GM10248 (cell line): ENCODE measurements at regions not wholly inside any gene's neighbourhood (a gene's known extent, or its start where the extent isn't known, plus 50 kb on each side); places are given as distances from the start of the nearest gene placed in this dataset.

Source experiments
- CTCF ChIA-PET: fragments of 300-600 bp; sonication (Branson Sonifier 250); formaldehyde crosslinking; extraction: SDS; loops from one replicate; lab custom pipeline; 2021; ENCODE audit warnings: antibody characterized with exemption; lab: Yijun Ruan, JAX
- POLR2A ChIA-PET: fragments of 350-650 bp; sonication (Branson Sonifier 250); formaldehyde crosslinking; extraction: SDS; loops from one replicate; lab custom pipeline; 2020; ENCODE audit warnings: antibody characterized with exemption; lab: Yijun Ruan, JAX
- DNase-seq: peaks from one replicate; pipeline ENCODE4 v3.0.0; 2012; ENCODE audit errors: extremely low spot score
- TF ChIP-seq, protein P1 (sequence below): IDR thresholded peaks from 2 replicates; pipeline ENCODE4 v1.5.1; 2012; ENCODE audit warnings: mild to moderate bottlenecking, low read depth; ENCODE audit errors: extremely low read depth, missing control alignments, control extremely low read depth

DNA sequence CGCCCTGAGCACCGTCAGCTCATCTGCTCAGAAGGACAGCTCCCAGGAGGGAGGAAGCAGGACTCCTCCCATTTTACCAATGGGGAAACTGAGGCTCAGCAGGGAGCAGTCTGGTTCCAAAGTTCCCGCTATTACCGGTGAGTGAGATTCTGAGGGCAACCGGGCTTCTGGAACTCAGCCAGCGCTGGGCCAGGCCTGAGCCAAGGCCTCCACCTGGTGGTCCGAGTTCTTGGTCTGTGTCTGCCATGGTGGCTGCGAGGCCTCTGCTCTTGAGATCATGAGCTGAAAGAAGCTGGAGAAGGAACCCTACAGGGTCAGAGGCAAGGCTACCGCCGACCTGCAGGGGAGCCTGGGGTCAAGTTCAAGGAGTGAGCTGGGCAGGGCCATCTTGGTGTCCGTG is 110.8 kb upstream of the GSE1 start:
- POLR2A ChIA-PET, result no interaction called here
- no peak for DNase-seq
- CTCF ChIA-PET, result interaction anchor here (0.9 to 1.4 kb wide), 4 partner anchors 9 to 110 kb away, joined by 3 to 12 read pairs (median 3); partner anchors contain the start of gene GSE1
- TF ChIP-seq, protein P1, sequence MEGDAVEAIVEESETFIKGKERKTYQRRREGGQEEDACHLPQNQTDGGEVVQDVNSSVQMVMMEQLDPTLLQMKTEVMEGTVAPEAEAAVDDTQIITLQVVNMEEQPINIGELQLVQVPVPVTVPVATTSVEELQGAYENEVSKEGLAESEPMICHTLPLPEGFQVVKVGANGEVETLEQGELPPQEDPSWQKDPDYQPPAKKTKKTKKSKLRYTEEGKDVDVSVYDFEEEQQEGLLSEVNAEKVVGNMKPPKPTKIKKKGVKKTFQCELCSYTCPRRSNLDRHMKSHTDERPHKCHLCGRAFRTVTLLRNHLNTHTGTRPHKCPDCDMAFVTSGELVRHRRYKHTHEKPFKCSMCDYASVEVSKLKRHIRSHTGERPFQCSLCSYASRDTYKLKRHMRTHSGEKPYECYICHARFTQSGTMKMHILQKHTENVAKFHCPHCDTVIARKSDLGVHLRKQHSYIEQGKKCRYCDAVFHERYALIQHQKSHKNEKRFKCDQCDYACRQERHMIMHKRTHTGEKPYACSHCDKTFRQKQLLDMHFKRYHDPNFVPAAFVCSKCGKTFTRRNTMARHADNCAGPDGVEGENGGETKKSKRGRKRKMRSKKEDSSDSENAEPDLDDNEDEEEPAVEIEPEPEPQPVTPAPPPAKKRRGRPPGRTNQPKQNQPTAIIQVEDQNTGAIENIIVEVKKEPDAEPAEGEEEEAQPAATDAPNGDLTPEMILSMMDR, result no peak

DNA sequence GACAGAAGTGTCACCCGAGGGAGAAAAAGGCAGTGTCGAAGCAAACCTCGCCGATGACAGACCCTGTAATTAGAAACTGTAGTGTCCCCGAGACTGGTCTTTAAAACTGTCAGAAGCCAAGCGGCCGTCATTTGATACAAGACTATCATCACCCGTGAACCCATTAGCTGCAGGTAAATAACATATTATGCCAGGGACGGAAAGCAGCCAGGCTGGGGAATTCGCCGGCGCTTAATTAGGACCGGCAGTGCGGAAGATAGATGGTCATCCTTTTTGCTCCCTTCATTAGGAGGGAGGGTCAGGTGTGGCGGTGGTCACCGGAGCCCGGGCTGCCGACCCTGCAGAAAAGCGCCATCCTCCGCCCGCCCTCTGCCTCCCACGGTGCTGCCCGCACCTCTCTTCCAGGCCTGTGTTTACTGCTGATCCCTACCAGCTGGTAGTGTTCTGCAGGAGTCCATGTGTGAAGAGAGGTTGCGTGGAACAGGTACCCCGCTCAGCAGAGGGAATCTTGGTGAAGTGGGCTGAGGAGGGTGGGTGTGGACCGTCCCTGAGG is 109.4 kb upstream of the GSE1 start:
- ChIA-PET CTCF (interaction anchor here (0.9 kb wide), 1 partner anchor 83 kb away, joined by 4 read pairs; no protein-coding TSS in a partner anchor), POLR2A (no interaction called here)
- no peak for DNase-seq
- TF ChIP-seq, protein P1, result no peak

DNA sequence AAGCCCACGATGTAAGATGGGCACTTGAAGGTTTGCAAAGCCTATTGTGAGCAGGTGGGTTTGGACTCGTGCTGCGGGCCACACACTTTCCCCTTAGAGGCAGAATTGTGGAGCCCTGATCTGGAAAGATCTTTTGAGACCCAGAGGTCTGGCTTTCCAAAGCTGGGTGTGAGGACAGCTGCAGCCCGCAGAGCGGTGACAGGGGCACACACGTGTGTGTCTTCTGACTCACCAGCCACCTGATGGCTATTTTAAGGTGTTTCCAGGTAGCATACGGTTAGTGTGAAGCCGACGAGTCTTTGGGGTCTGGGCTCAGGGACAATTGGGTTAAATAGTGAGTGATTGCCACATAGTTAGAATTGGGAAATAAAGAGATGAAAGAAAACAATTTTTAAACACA is 108.9 kb upstream of the GSE1 start:
- no peak for DNase-seq
- CTCF ChIA-PET, result no interaction called here
- TF ChIP-seq, protein P1, result no peak
- POLR2A ChIA-PET, result no interaction called here

DNA sequence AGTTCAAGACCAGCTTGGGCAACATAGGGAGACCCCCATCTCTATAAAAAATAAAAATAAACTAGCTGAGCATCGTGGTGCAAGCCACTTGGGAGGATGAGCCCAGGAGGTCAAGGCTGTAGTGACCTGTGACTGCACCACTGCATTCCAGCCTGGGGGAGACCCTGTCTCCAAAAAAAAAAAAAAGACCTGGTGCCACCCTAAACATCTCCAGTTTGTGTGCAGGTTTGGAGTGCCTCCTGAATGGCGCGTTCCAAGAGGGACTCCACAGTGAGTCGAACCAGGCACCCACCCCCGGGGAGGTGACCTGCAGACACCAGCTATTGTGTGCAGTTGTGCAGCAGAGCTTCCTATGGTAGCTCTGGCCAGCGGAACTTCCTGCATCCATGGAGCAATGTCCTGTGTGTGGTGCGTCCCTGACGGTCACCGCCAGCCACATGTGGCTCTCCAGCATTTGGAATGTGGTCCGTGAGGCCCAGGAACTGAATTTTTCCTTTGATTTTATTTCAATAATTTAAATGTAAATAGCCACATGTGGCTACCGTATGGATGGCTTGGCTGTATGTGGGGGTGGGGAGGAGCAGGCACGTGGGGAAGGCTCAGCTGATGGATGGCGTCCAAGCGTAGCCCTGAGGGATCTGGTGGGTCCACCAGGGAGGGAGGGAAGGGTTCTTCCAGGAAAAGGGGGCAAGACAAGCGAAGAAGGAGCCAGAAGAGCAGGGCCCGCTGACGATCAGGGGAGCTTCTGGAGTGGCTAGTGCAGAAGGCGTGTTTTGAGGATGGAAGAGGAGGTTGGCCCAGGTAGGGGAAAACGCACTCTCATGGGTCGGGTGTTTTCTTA is 107.1 kb upstream of the GSE1 start:
- no peak for DNase-seq
- CTCF ChIA-PET, result no interaction called here
- POLR2A ChIA-PET, result no interaction called here
- TF ChIP-seq, protein P1, result no peak

DNA sequence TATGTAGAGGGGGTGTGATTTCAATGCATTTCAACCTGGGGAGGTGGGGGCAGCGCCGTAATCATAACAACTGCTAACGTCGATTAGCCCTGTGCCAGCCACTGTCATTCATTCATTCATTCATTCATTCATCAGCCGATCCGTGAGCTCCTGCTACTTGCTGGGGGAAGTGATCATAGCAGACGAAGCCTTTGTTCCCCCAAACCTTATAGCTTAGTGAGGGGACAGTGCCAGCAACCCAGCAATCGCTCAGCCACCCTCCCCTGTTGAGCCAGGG is 106.5 kb upstream of the GSE1 start:
- CTCF ChIA-PET, result no interaction called here
- POLR2A ChIA-PET, result no interaction called here
- no peak for DNase-seq
- TF ChIP-seq, protein P1, result no peak

DNA sequence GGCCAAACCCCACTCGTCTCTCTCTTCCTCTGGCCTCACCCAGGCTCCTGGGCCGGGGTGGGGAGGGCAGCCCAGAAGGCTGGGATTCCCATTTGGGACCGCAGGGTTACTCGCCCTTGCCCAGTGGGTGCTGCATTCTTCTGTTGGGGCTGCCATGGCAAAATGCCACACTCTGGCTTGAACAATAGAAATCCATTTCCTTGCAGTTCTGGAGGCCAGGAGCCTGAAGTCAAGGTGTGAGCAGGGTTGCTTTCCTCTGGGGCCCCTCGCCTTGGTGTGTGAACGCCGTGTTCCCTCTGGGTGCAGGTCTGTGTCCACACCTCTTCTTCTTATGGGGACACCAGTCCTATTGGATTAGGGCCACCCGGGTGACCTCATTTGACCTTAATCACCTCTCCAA is 105.8 kb upstream of the GSE1 start:
- TF ChIP-seq, protein P1, result no peak
- CTCF ChIA-PET, result no interaction called here
- POLR2A ChIA-PET, result no interaction called here
- DNase-seq, result no peak
